ENCODE measurements at regions not wholly inside any gene's neighbourhood (a gene's known extent, or its start where the extent isn't known, plus 50 kb on each side); places are given as distances from the start of the nearest gene placed in this dataset.

DNA sequence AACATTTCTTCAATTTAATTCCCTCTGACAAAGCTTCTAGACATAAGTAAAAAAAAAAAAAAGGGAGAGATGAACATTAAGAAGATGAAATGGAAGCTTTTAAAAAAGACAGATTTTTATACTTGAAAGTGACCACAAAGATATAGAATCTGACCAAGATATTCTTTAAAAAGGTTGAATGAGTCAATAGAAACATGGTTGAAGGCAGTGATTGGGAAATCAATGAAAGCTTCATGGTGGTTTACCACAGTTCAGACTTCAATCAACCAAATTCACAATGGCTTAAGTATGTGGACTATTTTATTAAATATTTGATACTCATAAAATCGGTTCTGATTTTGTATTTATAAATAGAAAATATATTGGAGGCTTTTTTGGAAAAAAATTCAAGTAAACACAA, 248.4 kb upstream of the HSF2 start:
- no peak overlapping the region for H3K4me3 ChIP-seq (ENCODE audit: low read depth in 2 of 2, low read length in 2 of 2)
- in situ Hi-C loops (cut with HindIII; ENCODE audit: low pct_unique_long_range_greater_than_20kb, low sequenced_read_pairs): no loop called here
- H3K9me3 ChIP-seq (ENCODE audit: control insufficient read depth, insufficient read depth, low read depth, low read length): no peaks in the 10 kb centered on the region
- ATAC-seq: no peak
- no peak for DNase-seq (ENCODE audit: low read depth, low spot score)
- no peak overlapping the region for H3K27ac ChIP-seq (ENCODE audit: low read length)
- H3K36me3 ChIP-seq (ENCODE audit: control insufficient read depth, insufficient read depth, low read length): no peaks in the 10 kb centered on the region
- no TSS peak for BruUV-seq (replicated peaks)
- POLR2A ChIA-PET: interaction anchor here (0.7 kb wide), 1 partner anchor 486 kb away, joined by 10 read pairs; no protein-coding TSS in a partner anchor
- TF ChIP-seq TCF7L2 (IDR thresholded peaks at IDR 0.05; ENCODE audit: low read depth, low read length): no peak
- no peak for TF ChIP-seq SIN3A (IDR thresholded peaks at IDR 0.05; ENCODE audit: borderline replicate concordance, insufficient read depth, low read depth, low read length)
- TF ChIP-seq, protein P1, sequence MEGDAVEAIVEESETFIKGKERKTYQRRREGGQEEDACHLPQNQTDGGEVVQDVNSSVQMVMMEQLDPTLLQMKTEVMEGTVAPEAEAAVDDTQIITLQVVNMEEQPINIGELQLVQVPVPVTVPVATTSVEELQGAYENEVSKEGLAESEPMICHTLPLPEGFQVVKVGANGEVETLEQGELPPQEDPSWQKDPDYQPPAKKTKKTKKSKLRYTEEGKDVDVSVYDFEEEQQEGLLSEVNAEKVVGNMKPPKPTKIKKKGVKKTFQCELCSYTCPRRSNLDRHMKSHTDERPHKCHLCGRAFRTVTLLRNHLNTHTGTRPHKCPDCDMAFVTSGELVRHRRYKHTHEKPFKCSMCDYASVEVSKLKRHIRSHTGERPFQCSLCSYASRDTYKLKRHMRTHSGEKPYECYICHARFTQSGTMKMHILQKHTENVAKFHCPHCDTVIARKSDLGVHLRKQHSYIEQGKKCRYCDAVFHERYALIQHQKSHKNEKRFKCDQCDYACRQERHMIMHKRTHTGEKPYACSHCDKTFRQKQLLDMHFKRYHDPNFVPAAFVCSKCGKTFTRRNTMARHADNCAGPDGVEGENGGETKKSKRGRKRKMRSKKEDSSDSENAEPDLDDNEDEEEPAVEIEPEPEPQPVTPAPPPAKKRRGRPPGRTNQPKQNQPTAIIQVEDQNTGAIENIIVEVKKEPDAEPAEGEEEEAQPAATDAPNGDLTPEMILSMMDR (IDR thresholded peaks at IDR 0.05): no peak
- TF ChIP-seq, protein P2, sequence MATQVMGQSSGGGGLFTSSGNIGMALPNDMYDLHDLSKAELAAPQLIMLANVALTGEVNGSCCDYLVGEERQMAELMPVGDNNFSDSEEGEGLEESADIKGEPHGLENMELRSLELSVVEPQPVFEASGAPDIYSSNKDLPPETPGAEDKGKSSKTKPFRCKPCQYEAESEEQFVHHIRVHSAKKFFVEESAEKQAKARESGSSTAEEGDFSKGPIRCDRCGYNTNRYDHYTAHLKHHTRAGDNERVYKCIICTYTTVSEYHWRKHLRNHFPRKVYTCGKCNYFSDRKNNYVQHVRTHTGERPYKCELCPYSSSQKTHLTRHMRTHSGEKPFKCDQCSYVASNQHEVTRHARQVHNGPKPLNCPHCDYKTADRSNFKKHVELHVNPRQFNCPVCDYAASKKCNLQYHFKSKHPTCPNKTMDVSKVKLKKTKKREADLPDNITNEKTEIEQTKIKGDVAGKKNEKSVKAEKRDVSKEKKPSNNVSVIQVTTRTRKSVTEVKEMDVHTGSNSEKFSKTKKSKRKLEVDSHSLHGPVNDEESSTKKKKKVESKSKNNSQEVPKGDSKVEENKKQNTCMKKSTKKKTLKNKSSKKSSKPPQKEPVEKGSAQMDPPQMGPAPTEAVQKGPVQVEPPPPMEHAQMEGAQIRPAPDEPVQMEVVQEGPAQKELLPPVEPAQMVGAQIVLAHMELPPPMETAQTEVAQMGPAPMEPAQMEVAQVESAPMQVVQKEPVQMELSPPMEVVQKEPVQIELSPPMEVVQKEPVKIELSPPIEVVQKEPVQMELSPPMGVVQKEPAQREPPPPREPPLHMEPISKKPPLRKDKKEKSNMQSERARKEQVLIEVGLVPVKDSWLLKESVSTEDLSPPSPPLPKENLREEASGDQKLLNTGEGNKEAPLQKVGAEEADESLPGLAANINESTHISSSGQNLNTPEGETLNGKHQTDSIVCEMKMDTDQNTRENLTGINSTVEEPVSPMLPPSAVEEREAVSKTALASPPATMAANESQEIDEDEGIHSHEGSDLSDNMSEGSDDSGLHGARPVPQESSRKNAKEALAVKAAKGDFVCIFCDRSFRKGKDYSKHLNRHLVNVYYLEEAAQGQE (IDR thresholded peaks at IDR 0.05; ENCODE audit: insufficient read depth in 1 of 2, low read depth in 2 of 2, low read length in 1 of 2): no peak
- no peak for TF ChIP-seq POLR2AphosphoS5 (IDR thresholded peaks at IDR 0.05; ENCODE audit: low read depth, low read length)
- CTCF ChIA-PET: interaction anchor here (0.7 kb wide), 1 partner anchor 1404 kb away, joined by 3 read pairs; no protein-coding TSS in a partner anchor
- H3K4me1 ChIP-seq (ENCODE audit: control insufficient read depth, insufficient read depth, low read length): no peaks in the 10 kb centered on the region
- intact Hi-C loops (cut with micrococcal nuclease; ENCODE audit: unreplicated experiment): no loop called here
- no peaks in the 10 kb centered on the region for H3K27me3 ChIP-seq (ENCODE audit: control insufficient read depth, insufficient read depth, low read length)

DNA sequence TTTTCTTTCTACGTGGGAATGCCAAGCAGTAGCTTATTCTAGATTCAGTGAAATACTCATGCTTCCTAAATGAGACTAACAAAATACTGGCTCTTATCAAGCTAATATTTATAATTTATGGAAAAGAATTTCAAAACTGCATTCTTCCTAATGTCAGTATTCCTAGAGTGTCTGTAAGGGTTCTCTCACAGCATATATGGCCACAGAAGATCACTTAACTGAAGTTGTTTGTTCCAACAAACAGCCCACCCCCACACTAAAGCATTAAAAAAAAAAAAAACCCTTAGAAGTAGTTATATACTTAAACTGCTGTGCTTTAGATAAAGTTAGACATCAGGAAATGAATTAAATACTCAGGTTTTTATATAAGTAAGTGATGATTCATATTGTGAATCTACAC, 247.7 kb upstream of the HSF2 start:
- H3K9me3 ChIP-seq (ENCODE audit: control insufficient read depth, insufficient read depth, low read depth, low read length): no peaks in the 10 kb centered on the region
- no peaks in the 10 kb centered on the region for H3K4me1 ChIP-seq (ENCODE audit: control insufficient read depth, insufficient read depth, low read length)
- ChIA-PET POLR2A (no interaction called here), CTCF (no interaction called here)
- DNase-seq (ENCODE audit: low read depth, low spot score) (no peak), ATAC-seq (no peak)
- no peaks in the 10 kb centered on the region for H3K27me3 ChIP-seq (ENCODE audit: control insufficient read depth, insufficient read depth, low read length)
- no peak overlapping the region for H3K27ac ChIP-seq (ENCODE audit: low read length)
- no peaks in the 10 kb centered on the region for H3K36me3 ChIP-seq (ENCODE audit: control insufficient read depth, insufficient read depth, low read length)
- no TSS peak for BruUV-seq (replicated peaks)
- intact Hi-C loops (cut with micrococcal nuclease; ENCODE audit: unreplicated experiment) (no loop called here), in situ Hi-C loops (cut with HindIII; ENCODE audit: low pct_unique_long_range_greater_than_20kb, low sequenced_read_pairs) (no loop called here)
- no peak overlapping the region for H3K4me3 ChIP-seq (ENCODE audit: low read depth in 2 of 2, low read length in 2 of 2)
- TF ChIP-seq, protein P1 (IDR thresholded peaks at IDR 0.05): no peak
- TF ChIP-seq SIN3A (IDR thresholded peaks at IDR 0.05; ENCODE audit: borderline replicate concordance, insufficient read depth, low read depth, low read length) (no peak), TCF7L2 (IDR thresholded peaks at IDR 0.05; ENCODE audit: low read depth, low read length) (no peak), POLR2AphosphoS5 (IDR thresholded peaks at IDR 0.05; ENCODE audit: low read depth, low read length) (no peak)
- TF ChIP-seq, protein P2 (IDR thresholded peaks at IDR 0.05; ENCODE audit: insufficient read depth in 1 of 2, low read depth in 2 of 2, low read length in 1 of 2): no peak

Measured in Panc1 (cell line).